NCI-H1930 (cell line): ENCODE measurements at regions not wholly inside any gene's neighbourhood (a gene's known extent, or its start where the extent isn't known, plus 50 kb on each side); places are given as distances from the start of the nearest gene placed in this dataset.
"Not testable (repeated sequence)": the region's sequence is repeated elsewhere in the genome, so short reads cannot be mapped to it uniquely, and the experiment has no call there.

Source experiments
- DNase-seq, 2 experiments: peaks; one replicate each; lab custom pipeline; 2025; lab: John Stamatoyannopoulos, UW

DNA sequence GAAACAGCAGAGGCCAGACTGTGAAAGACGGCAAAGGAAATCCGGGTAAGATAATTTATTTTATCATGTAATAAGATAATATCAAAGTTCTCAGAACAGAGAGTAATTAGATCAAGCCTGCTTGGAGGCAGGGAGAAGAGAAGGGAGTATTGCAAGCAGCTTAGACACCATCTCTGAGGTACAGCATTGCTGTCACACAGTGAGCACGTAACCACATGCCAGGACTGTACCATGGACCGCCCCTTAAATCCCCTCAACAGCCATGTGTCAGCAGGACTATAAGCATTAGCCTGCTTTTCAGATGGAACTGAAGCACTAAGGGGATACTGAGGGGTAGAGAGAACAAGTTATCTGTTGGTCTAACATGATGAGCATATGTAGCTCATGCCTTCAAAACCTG is 141.5 kb downstream of the C6orf118 start:
- no peak for DNase-seq

DNA sequence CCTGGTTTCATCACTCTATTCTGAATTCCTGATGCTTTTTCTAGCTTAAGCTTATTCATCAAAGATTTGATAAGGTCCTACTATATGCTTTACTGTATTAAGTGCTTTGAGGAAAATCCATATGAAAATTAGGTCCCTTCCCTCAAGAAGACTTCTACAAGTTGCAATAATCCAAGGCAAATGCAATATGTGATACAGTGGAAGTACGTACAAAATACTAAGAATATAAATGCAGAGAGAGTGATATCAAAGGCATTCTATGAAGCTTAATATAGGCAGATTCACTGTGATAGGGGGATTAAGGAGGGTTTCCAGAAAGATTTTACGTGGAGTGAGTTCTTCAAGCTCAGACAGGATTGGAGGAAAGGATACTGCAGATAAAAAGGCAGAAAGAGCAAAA is 142.1 kb downstream of the C6orf118 start:
- no peak for DNase-seq

GRCh38 chr6:165163519-165163918 is 145.9 kb downstream of the C6orf118 start:
- DNase-seq = no peak

DNA sequence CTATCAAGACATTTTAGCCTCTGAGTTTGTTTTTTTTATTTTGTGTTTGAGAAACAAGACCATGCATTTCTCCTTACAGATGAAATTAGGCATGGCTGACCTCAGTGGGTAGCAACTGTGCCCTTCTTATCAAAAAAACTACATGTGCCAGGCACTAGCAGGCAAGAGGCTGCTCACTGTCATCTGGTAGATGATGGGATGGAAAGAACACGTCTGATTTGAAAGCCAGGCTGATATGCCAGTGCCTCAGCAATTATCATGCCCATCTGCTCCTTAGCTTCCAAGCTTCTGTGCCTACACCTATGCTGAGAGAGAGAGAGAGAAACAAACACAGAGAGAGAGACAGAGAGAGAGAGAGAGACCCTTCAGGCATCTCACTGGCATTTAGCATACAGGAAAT is 149.9 kb downstream of the C6orf118 start:
- no peak for DNase-seq

- DNase-seq = no peak
Measured at GRCh38 chr6:165146456-165146855, 162.9 kb downstream of the C6orf118 start.

DNA sequence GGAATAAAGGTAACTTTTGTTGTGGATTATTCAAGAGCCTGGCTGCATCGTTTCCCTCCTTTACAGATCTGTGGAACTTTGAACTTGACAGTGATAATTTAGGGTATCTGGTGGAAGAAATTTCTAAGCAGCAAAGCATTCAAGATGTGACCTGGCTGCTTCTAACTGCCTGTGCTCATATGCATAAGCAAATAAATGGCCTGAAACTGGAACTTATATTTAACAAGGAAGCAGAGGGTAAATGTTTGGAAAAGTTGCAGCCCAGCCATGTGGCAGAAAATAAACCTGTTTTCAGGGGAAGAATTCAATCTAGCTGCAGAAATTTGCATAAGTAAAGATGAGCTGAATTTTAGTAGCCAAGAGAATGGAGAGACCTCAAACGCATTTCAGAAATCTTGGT is 173.5 kb downstream of the C6orf118 start:
- DNase-seq = no peak

DNA sequence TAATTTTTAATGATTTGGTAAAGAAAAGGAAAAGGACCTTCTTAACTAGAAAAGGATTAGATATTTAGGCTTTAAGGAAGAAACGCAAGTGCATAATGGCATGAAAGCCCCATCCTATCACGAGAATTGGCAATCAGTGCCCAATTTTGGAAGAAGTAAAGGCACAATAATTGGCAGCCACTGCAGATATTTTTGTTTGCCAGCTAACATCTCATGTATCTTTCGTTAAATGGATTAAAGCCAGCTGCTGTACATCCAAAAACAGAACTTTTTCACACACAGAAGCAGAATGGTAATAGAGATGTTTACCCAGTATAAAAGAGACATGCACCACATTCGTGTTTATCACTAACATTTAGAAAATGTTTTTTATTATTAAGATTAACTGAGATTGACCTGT is 180.3 kb downstream of the C6orf118 start:
- DNase-seq = no peak

DNA sequence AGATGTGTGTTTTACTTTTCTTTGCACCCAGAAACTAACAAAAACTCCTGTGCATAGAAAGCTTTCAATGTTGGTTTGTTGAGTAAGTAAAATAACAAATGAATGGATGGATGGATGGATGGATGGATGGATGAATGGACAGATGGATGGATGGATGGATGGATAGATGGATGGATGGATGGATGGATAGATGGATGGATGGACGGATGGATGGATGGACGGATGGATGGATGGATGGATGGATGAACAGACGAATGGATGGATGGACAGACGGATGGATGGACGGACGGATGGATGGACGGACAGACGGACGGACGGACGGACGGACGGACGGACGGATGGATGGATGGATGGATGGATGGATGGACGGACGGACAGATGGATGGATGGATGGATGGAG is 181.7 kb downstream of the C6orf118 start:
- DNase-seq = not testable (repeated sequence)

DNA sequence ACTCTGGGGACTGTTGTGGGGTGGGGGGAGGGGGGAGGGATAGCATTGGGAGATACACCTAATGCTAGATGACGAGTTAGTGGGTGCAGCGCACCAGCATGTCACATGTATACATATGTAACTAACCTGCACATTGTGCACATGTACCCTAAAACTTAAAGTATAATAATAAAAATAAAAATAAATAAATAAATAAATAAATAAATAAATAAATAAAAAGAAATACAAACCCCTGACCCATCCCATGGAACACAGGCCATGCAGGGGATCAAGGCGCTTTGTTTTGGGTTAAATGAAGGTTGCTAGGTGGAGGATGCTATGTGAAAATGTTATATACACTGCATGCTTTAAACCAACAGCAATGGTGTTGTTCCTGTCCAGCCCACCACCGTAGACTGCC is 184.7 kb downstream of the C6orf118 start:
- not testable (repeated sequence) for DNase-seq

- DNase-seq = no peak
Measured at GRCh38 chr6:165119231-165120020, 190.0 kb downstream of the C6orf118 start.

- DNase-seq = no peak
Measured at GRCh38 chr6:165118736-165119135, 190.7 kb downstream of the C6orf118 start.

DNA sequence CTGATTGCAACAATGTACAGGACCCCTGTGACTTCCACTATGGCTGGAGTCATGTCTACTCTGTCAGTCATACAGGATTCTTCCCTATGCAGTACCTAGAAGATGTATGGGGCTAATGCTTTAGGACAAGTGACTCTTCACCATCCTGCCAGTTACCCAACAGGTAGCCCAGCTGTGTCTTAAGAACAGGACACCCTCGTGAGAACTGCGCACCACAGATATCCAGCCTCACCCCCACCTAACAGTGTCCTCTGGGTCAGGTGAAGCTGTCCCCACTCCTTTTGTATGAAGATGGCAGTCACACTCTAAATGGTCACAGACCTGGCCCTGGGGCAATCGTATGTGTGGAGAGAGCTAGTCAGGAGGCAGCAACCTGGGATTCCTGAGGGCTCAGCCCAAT is 191.6 kb downstream of the C6orf118 start:
- no peak for DNase-seq

DNA sequence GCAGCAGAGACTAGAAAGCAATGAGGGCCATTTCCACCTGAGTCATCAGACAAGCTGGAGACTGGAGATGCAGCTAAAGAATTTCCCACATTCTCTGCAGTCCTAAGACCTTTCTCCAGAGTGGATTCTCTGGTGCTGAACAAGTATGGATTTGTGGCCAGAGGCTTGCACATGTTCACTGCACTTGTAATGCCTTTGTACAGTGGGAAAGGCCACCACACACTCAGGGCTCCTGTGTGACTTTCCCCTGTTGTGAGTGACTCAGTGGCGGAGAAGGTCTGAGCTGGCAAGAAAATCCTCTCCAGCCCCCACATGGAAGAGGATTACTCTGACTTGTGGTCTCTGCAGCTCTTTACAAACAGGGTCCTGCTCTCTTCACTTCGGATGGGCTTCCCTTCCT is 192.3 kb downstream of the C6orf118 start:
- DNase-seq = no peak

GRCh38 chr6:165110860-165111259 is 198.5 kb downstream of the C6orf118 start:
- no peak for DNase-seq

DNA sequence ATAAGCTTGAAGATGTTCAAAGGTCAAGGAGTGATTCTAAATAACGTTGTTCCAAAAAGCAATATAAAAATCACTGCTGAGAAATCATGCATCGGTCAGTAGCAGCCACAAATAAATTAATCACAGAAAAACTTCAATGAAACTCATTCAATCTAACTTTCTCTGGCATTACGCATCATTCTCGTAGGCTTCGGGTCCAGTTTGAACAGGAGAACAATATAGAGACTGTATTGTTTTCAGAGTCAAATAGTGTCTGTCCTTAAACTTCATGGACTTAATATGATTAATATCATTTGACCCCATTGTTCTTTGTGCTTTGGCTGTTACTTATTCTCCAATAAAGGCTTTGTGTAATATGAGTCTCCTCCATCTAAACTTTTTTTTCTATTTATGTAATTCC is 200.4 kb downstream of the C6orf118 start:
- DNase-seq = no peak

DNA sequence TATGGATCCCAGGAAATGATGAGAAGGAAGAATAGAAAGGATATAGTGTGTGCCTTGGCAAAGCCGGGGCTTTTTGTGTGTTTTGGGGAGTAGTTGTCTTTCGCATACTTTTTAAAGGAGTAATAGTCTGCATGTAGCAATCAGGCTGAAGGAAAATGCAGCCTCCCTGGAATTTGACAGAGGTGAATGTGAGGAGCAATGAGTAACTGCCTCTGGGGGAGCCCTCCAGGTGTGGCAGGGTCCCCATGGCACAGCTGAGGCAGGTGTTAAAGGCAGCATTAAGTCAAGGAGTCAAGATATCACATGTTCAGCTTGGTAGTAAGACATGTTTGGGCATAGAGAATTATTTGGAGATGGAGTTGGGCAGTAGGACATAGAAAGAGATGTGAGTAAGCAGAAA is 203.1 kb downstream of the C6orf118 start:
- DNase-seq = no peak

DNA sequence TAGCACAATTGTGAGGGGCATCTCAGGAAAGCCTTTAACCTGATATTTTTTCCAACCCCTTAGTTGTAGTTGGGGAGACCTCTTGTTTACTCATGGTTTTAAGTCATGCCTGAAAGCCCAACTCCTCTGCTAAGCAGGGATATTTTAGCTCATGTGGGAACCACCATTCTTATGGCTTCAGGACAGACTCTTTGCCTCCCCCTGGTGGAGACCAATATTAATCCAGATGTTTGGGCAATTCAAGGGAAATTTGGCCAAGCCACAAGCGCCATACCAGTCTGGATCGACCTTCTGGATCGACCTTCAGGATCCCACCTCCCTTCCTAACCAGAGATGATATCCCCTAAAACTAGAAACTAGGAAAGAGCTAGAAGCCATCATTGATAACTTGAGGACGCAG is 211.2 kb downstream of the C6orf118 start:
- no peak for DNase-seq

- no peak for DNase-seq
Measured at GRCh38 chr6:165096868-165097267, 212.5 kb downstream of the C6orf118 start.

DNA sequence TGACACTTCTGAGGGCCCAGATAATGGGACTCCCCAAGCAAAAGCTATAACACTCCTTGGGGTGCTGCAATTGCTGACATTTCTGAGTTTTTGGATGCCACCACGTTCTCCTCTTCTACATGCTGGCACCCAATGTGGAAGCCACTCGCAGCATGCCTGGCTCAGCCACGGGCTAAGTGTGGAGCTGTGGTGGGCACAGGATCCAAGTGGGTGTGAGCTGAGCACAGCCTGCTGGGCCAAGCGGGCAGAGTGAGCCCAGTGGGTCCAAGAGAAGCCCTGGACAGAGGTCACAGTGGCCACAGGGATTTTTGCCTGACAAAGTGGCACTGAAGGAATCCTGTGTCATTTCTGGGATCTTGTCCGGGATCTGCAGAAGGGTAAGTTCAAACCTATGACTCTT is 213.2 kb downstream of the C6orf118 start:
- DNase-seq = no peak

- no peak for DNase-seq
Measured at GRCh38 chr6:165092881-165093595, 216.4 kb downstream of the C6orf118 start.

- DNase-seq = no peak
Measured at GRCh38 chr6:165091121-165091785, 218.2 kb downstream of the C6orf118 start.

DNA sequence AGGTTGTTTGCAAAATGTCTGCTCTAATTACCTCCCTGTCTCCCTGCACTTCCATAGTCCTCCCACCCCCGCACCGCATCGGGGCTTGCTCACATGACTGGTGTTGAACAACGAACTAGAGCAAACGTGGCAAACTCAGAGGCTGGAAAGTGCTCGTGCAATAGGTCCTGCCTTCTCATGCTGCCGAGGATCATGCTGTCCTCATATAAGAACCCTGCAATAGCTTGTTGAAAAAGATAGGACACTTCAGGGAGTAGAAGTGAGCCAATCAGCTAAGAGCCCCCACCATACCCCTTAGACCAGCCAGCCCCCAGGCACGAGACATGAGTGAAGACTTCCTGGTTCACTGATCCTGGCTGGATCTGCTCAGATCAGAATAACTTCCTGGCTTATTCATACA is 219.2 kb downstream of the C6orf118 start:
- no peak for DNase-seq

- DNase-seq = no peak
Measured at GRCh38 chr6:165086814-165087213, 222.6 kb downstream of the C6orf118 start.
